ENCODE measurements at regions not wholly inside any gene's neighbourhood (a gene's known extent, or its start where the extent isn't known, plus 50 kb on each side); places are given as distances from the start of the nearest gene placed in this dataset.

GRCh38 chr2:64704161-64704560 lies 50.4 kb upstream of the SERTAD2 start:
- no peak for DNase-seq

GRCh38 chr2:64704996-64705395 lies 51.3 kb upstream of the SERTAD2 start:
- no peak for DNase-seq

- DNase-seq: no peak
These were observed 53.6 kb upstream of the SERTAD2 start for GRCh38 chr2:64707276-64707675.

GRCh38 chr2:64708829-64709228 lies 55.1 kb upstream of the SERTAD2 start:
- peak; percentile 46 for DNase-seq

GRCh38 chr2:64711252-64711800 lies 57.6 kb upstream of the SERTAD2 start:
- DNase-seq: peak; percentile 60

- DNase-seq: no peak
These were observed 60.0 kb upstream of the SERTAD2 start for GRCh38 chr2:64713686-64714085.

- no peak for DNase-seq
These were observed 62.9 kb upstream of the SERTAD2 start for GRCh38 chr2:64716569-64716968.

GRCh38 chr2:64718250-64718885 lies 64.7 kb upstream of the SERTAD2 start:
- no peak for DNase-seq

GRCh38 chr2:64720535-64721319 lies 67.0 kb upstream of the SERTAD2 start:
- no peak for DNase-seq

GRCh38 chr2:64721320-64721623 lies 67.6 kb upstream of the SERTAD2 start:
- DNase-seq: no peak

- no peak for DNase-seq
These were observed 68.8 kb upstream of the SERTAD2 start for GRCh38 chr2:64722291-64723044.

GRCh38 chr2:64727013-64727767 lies 73.5 kb upstream of the SERTAD2 start:
- DNase-seq: no peak

- no peak for DNase-seq
These were observed 74.2 kb upstream of the SERTAD2 start for GRCh38 chr2:64727843-64728463.

GRCh38 chr2:64730551-64731262 lies 77.0 kb upstream of the SERTAD2 start:
- peak; percentile 41 for DNase-seq

GRCh38 chr2:64731263-64731643 lies 77.5 kb upstream of the SERTAD2 start:
- DNase-seq: no peak

GRCh38 chr2:64731746-64732145 lies 78.0 kb upstream of the SERTAD2 start:
- no peak for DNase-seq

GRCh38 chr2:64732146-64732545 lies 78.4 kb upstream of the SERTAD2 start:
- DNase-seq: no peak

- DNase-seq: no peak
These were observed 81.8 kb upstream of the SERTAD2 start for GRCh38 chr2:64735504-64735903.

- no peak for DNase-seq
These were observed 83.8 kb upstream of the SERTAD2 start for GRCh38 chr2:64737547-64737946.

- DNase-seq: no peak
These were observed 84.3 kb upstream of the SERTAD2 start for GRCh38 chr2:64738026-64738425.

- no peak for DNase-seq
These were observed 89.0 kb upstream of the SERTAD2 start for GRCh38 chr2:64742678-64743077.

All from fibroblast of skin of back (primary cell).